GM20000 (cell line): ENCODE measurements at regions not wholly inside any gene's neighbourhood (a gene's known extent, or its start where the extent isn't known, plus 50 kb on each side); places are given as distances from the start of the nearest gene placed in this dataset.

Experiments
- DNase-seq: peaks from one replicate; pipeline ENCODE4 v3.0.0; 2012; ENCODE audit warnings: low spot score
- TF ChIP-seq, protein P1 (sequence below): IDR thresholded peaks from 2 replicates; pipeline ENCODE4 v1.5.1; 2012; ENCODE audit warnings: mild to moderate bottlenecking, control low read depth; ENCODE audit errors: extremely low read depth, missing control alignments

DNA sequence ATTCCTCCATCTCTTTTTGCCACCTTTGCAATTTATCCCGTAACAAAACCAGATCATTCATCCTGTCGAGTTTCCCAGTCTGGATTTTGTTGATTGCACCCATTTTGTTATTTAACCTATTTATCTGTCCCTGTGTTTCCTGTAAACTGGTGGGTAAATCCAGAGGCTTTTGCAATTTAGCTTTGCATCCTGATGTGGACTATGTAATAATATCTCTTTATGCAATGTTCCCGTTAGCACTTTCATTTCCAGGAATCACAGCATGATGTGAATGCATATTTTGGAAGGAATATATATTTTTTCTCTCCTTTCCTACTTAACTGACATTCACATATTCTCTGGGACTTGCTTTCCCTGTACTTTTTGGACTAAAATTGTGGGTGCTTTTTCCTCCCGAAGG is 240.3 kb upstream of the GAS1 start:
- TF ChIP-seq, protein P1, sequence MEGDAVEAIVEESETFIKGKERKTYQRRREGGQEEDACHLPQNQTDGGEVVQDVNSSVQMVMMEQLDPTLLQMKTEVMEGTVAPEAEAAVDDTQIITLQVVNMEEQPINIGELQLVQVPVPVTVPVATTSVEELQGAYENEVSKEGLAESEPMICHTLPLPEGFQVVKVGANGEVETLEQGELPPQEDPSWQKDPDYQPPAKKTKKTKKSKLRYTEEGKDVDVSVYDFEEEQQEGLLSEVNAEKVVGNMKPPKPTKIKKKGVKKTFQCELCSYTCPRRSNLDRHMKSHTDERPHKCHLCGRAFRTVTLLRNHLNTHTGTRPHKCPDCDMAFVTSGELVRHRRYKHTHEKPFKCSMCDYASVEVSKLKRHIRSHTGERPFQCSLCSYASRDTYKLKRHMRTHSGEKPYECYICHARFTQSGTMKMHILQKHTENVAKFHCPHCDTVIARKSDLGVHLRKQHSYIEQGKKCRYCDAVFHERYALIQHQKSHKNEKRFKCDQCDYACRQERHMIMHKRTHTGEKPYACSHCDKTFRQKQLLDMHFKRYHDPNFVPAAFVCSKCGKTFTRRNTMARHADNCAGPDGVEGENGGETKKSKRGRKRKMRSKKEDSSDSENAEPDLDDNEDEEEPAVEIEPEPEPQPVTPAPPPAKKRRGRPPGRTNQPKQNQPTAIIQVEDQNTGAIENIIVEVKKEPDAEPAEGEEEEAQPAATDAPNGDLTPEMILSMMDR = no peak
- no peak for DNase-seq

DNA sequence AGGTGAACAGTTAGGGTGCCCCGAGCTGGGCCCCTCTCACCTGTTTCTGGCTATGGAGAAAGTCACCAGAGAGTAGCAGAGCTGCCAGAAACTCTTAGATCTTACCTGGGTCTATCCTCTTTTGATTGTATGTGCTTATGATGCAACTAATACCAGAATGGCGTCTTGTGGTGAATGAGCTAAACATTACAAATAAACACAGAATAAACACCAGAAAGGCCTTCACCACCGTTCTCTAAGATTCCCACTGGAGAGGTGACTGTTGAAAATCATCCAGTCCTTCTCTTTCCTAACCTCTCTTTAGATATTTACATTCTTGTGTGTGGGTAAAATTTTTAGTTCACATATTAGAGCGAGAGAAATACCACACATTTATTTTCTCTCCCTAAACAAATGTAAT is 241.7 kb upstream of the GAS1 start:
- TF ChIP-seq, protein P1 = no peak
- no peak for DNase-seq

DNA sequence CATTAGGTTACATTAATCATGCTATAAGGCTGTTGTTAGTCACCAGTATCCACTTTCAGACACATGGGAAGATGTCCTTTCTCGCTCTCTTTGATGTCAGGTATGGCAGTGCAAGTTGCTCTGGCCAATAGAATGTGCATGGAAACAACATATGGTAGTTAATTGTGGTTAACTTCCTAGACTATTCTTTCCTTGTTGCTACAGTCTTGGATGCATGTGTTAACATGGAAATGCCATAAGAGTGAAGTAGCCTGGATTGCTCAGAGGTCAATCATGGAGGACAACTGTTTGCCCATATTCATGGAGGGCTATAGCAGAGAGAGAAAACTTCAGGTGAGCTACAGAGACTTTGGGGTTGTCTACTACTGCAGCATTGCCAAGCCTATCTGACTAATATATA is 245.8 kb upstream of the GAS1 start:
- TF ChIP-seq, protein P1 = no peak
- no peak for DNase-seq

DNA sequence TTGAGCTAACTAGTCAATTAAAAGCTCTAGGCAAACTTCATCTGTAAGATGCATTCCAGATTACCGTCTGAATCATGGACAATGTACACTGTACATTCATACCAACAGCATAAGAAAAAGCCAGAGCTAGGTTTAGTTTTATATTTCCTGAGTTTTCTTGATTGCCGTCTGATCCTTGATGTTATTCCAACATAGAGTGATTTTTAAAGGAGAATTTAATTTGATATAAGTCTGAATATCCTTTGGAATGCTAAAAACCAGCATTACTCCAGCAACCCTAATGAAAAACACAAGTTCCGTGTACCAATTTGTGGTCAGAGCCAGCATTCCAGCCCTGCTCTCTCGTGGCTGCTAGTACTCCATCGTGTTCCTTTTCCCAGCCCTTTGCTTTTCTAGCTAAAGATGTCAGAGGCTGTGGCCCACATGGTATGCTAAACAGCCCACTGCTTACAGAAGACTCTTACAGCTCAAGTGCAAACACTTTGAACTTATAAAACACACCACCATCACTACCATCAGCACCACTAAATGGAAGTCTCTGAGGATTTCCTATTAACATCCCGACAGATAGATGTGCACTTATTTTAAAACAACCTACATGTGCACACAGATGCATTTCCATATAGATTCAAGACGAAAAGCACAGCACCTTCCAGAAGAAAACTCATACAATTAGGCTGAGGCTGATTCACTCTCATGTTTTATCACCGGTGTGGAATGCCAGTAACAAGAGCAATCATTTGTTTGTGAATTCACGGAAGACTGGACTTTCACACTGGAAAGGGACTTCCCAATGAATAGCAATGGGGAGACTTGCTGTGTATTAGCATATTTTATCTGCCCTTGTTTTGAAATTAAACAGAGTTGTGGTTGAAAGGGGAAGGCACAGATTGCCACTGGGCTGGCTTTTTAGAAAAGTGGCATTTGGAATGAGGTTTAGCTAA is 246.9 kb upstream of the GAS1 start:
- TF ChIP-seq, protein P1 = no peak
- DNase-seq = no peak

DNA sequence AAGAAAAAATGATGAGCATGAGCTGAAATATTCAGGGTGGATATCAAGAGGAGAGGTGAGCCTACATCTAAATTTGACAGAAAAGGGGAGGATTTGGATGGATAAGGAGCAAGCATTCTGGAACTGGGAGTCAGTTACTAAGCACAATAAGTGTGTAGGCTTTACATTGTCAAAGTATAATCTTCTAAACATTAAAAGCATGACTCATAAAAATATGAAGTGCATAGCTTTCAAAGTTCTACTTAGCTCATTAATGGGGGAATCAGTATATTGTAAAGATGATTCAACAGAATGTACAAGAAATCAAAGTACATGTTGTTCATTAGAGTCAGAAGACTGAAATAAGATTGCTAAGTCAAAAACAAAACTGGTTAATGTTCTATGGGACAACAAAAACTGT is 248.0 kb upstream of the GAS1 start:
- no peak for DNase-seq
- TF ChIP-seq, protein P1 = no peak

DNA sequence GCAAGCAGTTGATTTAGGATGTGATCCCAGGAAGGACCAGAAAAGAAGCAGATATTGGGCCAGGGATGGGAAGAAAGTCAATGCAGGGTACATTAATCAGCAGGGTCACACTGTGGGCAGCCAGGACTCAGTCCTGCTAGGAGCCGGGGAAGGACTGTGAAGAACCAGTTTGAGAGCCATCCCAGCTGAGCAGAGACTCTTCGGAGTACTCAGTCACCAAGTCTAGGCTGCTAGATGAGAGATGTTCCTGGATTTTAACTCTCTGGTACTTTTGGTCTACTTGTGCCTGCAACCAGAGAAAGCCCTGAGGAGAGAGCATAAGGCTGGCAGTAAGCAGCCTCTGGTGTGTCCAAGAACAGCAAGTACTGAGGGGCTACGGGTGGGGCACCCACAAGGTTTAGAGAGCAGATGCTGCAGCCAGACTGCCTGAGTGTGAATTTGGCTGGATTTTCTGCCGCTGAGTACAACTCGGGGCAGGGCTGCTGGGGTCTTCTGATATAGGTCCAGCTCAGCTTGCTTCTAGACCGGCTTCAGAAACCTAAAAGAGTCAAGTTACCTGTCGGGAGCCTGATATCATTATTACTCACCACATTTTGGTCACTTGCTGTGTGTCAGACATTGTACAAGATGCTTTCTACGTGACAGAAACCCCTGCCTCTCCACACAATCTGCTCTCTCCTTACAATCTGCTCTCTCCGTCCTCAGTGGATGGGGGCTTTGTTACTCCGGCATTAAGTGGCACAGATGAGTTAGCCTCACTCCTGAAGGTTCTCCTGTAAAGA is 250.2 kb upstream of the GAS1 start:
- TF ChIP-seq, protein P1 = no peak
- no peak for DNase-seq

DNA sequence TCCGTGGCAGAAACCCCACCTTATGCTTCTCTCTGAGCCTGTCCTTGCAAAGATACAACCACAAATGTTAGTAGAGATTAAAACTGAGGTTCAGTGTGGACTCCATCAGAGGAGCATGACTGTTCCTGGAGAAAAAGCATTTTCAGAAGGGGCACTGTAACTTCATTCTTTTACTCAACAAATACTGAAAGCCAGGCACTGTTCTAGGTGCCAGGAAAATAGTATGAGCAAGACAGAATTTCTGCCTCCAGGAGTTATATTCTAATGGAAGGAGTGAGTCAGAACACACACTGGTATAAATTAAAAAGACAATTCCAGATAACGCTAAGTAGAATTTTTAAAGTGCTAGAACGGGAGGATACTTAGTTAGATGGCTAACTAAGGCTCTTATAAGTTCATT is 251.4 kb upstream of the GAS1 start:
- TF ChIP-seq, protein P1 = no peak
- DNase-seq = no peak
